Epithelial cell of proximal tubule (primary cell): ENCODE measurements at regions not wholly inside any gene's neighbourhood (a gene's known extent, or its start where the extent isn't known, plus 50 kb on each side); places are given as distances from the start of the nearest gene placed in this dataset.
"Not testable (repeated sequence)": the region's sequence is repeated elsewhere in the genome, so short reads cannot be mapped to it uniquely, and the experiment has no call there.

Experiments used
- DNase-seq: peaks from one replicate; pipeline ENCODE4 v3.0.0-alpha.2; 2011; ENCODE audit warnings: low read depth
- H3K4me3 ChIP-seq: 2 replicates; pipeline ENCODE4 v1.5.1; 2011; ENCODE audit warnings: low read depth, mild to moderate bottlenecking, low read length
- CTCF ChIP-seq: conservative IDR thresholded peaks from 2 replicates; pipeline ENCODE4 v1.5.1; 2012; ENCODE audit warnings: low read depth, mild to moderate bottlenecking, low read length

GRCh38 chr14:71165121-71166031 is 258.1 kb downstream of the PCNX1 start:
- no peak for DNase-seq
- no peak overlapping the region for H3K4me3 ChIP-seq
- TF ChIP-seq CTCF = no peak

- H3K4me3 ChIP-seq = no peak overlapping the region
- TF ChIP-seq CTCF = peak; percentile 96
- peak; percentile 70 for DNase-seq
These were observed 259.1 kb downstream of the PCNX1 start for GRCh38 chr14:71166180-71166837.

- not testable (repeated sequence) for H3K4me3 ChIP-seq, DNase-seq
These were observed 260.2 kb downstream of the PCNX1 start for GRCh38 chr14:71167325-71167950.

- not testable (repeated sequence) for DNase-seq, H3K4me3 ChIP-seq
These were observed 260.9 kb downstream of the PCNX1 start for GRCh38 chr14:71168161-71168560.

- no peak for DNase-seq
- no peak for TF ChIP-seq CTCF
- H3K4me3 ChIP-seq = no peak overlapping the region
These were observed 261.5 kb downstream of the PCNX1 start for GRCh38 chr14:71168564-71169427.

DNA sequence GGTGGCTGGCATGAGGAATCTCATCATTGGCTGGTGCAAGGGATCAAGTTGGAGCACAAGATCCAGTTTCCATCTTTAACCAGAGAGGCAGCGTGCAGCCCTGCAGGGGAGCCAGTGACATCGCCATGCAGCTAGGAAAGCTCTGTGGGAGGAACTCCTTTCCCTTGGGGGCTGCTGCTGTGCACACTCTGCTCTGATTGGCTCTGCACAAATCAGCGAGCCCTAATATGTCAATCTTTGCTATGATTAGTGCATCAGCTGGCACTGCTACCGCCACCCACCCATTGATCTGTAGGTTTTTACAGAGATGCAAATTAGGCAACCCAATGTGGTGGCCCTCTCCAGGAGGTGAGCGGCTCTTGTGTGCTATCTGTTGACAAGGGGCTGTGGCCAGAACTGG is 262.6 kb downstream of the PCNX1 start:
- H3K4me3 ChIP-seq = no peak overlapping the region
- no peak for TF ChIP-seq CTCF
- DNase-seq = no peak

DNA sequence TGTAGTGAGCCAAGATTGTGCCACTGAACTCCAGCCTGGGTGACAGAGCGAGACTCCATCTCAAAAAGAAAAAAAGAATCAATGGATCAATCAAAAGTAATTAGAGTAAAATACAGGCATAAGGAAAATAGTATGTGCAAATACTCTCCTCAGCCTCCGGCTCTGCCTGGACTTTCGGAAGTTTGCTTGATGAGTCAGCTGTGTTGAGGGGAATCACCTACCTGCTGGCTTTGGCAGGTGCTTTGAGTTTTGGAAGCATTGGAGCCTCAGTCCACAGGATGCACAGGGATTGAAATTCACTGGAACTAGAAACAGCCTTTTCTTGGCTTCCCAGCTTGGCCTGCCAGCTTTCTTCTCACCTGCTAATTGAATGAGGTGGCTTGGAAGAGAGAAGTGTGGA is 268.2 kb downstream of the PCNX1 start:
- H3K4me3 ChIP-seq = no peak overlapping the region
- TF ChIP-seq CTCF = no peak
- no peak for DNase-seq
